ENCODE measurements at regions not wholly inside any gene's neighbourhood (a gene's known extent, or its start where the extent isn't known, plus 50 kb on each side); places are given as distances from the start of the nearest gene placed in this dataset.
"Not testable (repeated sequence)": the region's sequence is repeated elsewhere in the genome, so short reads cannot be mapped to it uniquely, and the experiment has no call there.

DNA sequence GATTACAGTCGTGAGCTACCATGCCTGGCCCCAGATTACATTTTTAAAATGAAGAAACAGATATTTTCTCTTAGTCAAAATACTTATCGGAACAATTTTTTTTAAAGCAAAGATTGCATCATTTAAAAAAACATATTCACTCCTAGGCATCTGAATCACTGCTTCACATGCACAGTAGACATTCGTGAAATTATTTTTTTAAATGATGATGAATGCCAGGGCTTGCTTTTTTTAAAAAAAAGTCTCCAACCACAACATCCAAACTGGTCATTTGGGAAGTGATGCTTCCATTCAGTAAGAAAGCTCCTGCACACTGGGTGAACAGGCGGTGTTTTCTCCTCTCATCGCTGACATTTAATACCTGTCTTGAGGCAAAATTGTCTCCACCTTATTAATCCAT is 223.0 kb upstream of the DMRT1 start:
- Histone ChIP-seq H3K36me3 (no peaks in the 10 kb centered on the region), H3K9me3 (no peaks in the 10 kb centered on the region), H3K27ac (no peak overlapping the region), H3K4me1 (ENCODE audit: control insufficient read depth in 1 of 2, insufficient read depth in 1 of 2, low read depth in 1 of 2, low read length in 1 of 2) (no peaks in the 10 kb centered on the region), H3K4me3 (ENCODE audit: low read depth in 1 of 2, low read length in 1 of 2) (no peak overlapping the region), H3K27me3 (no peaks in the 10 kb centered on the region)
- TF ChIP-seq, protein P1, sequence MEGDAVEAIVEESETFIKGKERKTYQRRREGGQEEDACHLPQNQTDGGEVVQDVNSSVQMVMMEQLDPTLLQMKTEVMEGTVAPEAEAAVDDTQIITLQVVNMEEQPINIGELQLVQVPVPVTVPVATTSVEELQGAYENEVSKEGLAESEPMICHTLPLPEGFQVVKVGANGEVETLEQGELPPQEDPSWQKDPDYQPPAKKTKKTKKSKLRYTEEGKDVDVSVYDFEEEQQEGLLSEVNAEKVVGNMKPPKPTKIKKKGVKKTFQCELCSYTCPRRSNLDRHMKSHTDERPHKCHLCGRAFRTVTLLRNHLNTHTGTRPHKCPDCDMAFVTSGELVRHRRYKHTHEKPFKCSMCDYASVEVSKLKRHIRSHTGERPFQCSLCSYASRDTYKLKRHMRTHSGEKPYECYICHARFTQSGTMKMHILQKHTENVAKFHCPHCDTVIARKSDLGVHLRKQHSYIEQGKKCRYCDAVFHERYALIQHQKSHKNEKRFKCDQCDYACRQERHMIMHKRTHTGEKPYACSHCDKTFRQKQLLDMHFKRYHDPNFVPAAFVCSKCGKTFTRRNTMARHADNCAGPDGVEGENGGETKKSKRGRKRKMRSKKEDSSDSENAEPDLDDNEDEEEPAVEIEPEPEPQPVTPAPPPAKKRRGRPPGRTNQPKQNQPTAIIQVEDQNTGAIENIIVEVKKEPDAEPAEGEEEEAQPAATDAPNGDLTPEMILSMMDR (IDR thresholded peaks at IDR 0.05) = no peak

- Histone ChIP-seq H3K27ac (no peak overlapping the region), H3K36me3 (no peaks in the 10 kb centered on the region)
These were observed 220.2 kb upstream of the DMRT1 start for GRCh38 chr9:621201-621855.

GRCh38 chr9:624935-625500 is 216.5 kb upstream of the DMRT1 start:
- TF ChIP-seq, protein P1 (IDR thresholded peaks at IDR 0.05) = no peak
- Histone ChIP-seq H3K27me3 (no peaks in the 10 kb centered on the region), H3K9me3 (no peaks in the 10 kb centered on the region), H3K36me3 (no peaks in the 10 kb centered on the region), H3K27ac (no peak overlapping the region), H3K4me3 (ENCODE audit: low read depth in 1 of 2, low read length in 1 of 2) (no peak overlapping the region), H3K4me1 (ENCODE audit: control insufficient read depth in 1 of 2, insufficient read depth in 1 of 2, low read depth in 1 of 2, low read length in 1 of 2) (no peaks in the 10 kb centered on the region)

More at GRCh38 chr9:621201-621855, 220.2 kb upstream of the DMRT1 start:
- Histone ChIP-seq H3K4me1 (ENCODE audit: control insufficient read depth in 1 of 2, insufficient read depth in 1 of 2, low read depth in 1 of 2, low read length in 1 of 2) (no peaks in the 10 kb centered on the region), H3K4me3 (ENCODE audit: low read depth in 1 of 2, low read length in 1 of 2) (no peak overlapping the region), H3K27me3 (no peaks in the 10 kb centered on the region), H3K9me3 (no peaks in the 10 kb centered on the region)
- TF ChIP-seq, protein P1 (IDR thresholded peaks at IDR 0.05) = no peak

DNA sequence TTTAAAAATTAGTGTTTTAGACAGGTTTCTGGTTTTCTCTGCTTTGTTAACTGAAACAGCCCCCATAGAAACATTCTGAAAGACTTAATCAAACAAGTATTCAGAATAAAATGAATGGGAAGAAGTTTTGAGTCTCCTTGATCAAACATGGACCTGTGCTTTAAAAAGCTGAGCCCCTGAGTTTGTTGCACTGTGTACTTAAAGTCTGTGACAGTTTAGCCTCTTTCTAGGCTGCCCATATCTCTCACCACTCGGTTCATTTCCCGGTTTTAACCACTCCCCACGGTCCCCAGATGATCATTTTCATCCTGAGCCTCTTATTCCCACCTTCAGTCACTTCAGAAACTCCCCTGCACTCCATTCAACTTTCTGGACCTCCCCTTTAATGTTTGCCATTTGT is 215.9 kb upstream of the DMRT1 start:
- H3K27ac ChIP-seq = no peak overlapping the region
- H3K4me1 ChIP-seq (ENCODE audit: control insufficient read depth in 1 of 2, insufficient read depth in 1 of 2, low read depth in 1 of 2, low read length in 1 of 2) = no peaks in the 10 kb centered on the region
- H3K27me3 ChIP-seq = no peaks in the 10 kb centered on the region
- H3K9me3 ChIP-seq = no peaks in the 10 kb centered on the region
- TF ChIP-seq, protein P1 (IDR thresholded peaks at IDR 0.05) = no peak
- H3K4me3 ChIP-seq (ENCODE audit: low read depth in 1 of 2, low read length in 1 of 2) = no peak overlapping the region
- no peaks in the 10 kb centered on the region for H3K36me3 ChIP-seq

- not testable (repeated sequence) for H3K4me1 ChIP-seq (ENCODE audit: control insufficient read depth in 1 of 2, insufficient read depth in 1 of 2, low read depth in 1 of 2, low read length in 1 of 2); H3K4me3 ChIP-seq (ENCODE audit: low read depth in 1 of 2, low read length in 1 of 2); H3K9me3 ChIP-seq; H3K36me3 ChIP-seq; H3K27ac ChIP-seq; H3K27me3 ChIP-seq
These were observed 215.4 kb upstream of the DMRT1 start for GRCh38 chr9:626114-626513.

GRCh38 chr9:626596-626995 is 214.9 kb upstream of the DMRT1 start:
- H3K36me3 ChIP-seq = no peaks in the 10 kb centered on the region
- H3K27ac ChIP-seq = no peak overlapping the region
- H3K4me3 ChIP-seq (ENCODE audit: low read depth in 1 of 2, low read length in 1 of 2) = no peak overlapping the region
- H3K27me3 ChIP-seq = no peaks in the 10 kb centered on the region
- H3K4me1 ChIP-seq (ENCODE audit: control insufficient read depth in 1 of 2, insufficient read depth in 1 of 2, low read depth in 1 of 2, low read length in 1 of 2) = no peaks in the 10 kb centered on the region
- H3K9me3 ChIP-seq = no peaks in the 10 kb centered on the region
- TF ChIP-seq, protein P1 (IDR thresholded peaks at IDR 0.05) = no peak
